Bronchial epithelial cell (primary cell): ENCODE measurements at regions not wholly inside any gene's neighbourhood (a gene's known extent, or its start where the extent isn't known, plus 50 kb on each side); places are given as distances from the start of the nearest gene placed in this dataset.
A peak's percentile ranks its signal among the peaks of the same experiment; 100 is the strongest.

Source experiments
- DNase-seq: peaks from one replicate; pipeline ENCODE4 v3.0.0-alpha.2; 2010; ENCODE audit warnings: low read depth
- FAIRE-seq: peaks from 2 replicates; lab custom pipeline; 2011; peaks lifted over from hg19 to GRCh38; lab: Jason Lieb, UNC
- H3K27me3 ChIP-seq: 2 replicates; pipeline ENCODE4 v1.5.1; 2011; ENCODE audit warnings: low read length; ENCODE audit not compliant: control insufficient read depth, insufficient read depth
- H3K36me3 ChIP-seq: 2 replicates; pipeline ENCODE4 v1.5.1; 2011; ENCODE audit warnings: low read length; ENCODE audit not compliant: control insufficient read depth, insufficient read depth
- H3K4me3 ChIP-seq: 2 replicates; pipeline ENCODE4 v1.5.1; 2011; ENCODE audit warnings: mild to moderate bottlenecking, low read depth, low read length, control low read depth
- CTCF ChIP-seq: IDR thresholded peaks from 2 replicates; pipeline ENCODE4 v1.5.1; 2011; ENCODE audit warnings: mild to moderate bottlenecking, moderate library complexity, low read length, control low read depth, inconsistent platforms; ENCODE audit not compliant: insufficient read depth, severe bottlenecking

DNA sequence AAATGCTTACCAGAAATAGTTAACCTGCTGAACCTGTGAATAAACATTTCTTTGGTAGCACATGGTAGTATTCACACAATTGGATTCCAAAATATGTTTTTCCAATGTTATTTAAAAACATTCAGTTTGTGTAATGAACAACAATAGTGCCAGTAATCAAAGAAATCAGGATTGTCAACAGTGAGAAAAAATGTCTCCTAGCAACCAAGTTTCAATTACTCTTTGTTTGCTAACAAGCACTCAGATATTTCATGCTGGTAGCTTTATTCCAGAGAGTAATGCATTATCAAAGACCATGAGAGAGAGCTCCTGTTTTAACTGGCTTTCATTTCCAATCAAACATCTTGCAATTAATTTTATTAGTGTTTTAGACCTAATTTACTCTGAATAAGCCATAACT lies 768.1 kb upstream of the GRAMD2B start:
- Histone ChIP-seq H3K4me3 (no peak overlapping the region), H3K27me3 (no peaks in the 10 kb centered on the region), H3K36me3 (no peaks in the 10 kb centered on the region)
- no peak for TF ChIP-seq CTCF
- FAIRE-seq: no peak
- no peak for DNase-seq

- DNase-seq (no peak), FAIRE-seq (no peak)
- Histone ChIP-seq H3K4me3 (no peak overlapping the region), H3K27me3 (no peaks in the 10 kb centered on the region), H3K36me3 (no peaks in the 10 kb centered on the region)
- TF ChIP-seq CTCF: no peak
These were observed 765.3 kb upstream of the GRAMD2B start for GRCh38 chr5:125657936-125658335.

DNA sequence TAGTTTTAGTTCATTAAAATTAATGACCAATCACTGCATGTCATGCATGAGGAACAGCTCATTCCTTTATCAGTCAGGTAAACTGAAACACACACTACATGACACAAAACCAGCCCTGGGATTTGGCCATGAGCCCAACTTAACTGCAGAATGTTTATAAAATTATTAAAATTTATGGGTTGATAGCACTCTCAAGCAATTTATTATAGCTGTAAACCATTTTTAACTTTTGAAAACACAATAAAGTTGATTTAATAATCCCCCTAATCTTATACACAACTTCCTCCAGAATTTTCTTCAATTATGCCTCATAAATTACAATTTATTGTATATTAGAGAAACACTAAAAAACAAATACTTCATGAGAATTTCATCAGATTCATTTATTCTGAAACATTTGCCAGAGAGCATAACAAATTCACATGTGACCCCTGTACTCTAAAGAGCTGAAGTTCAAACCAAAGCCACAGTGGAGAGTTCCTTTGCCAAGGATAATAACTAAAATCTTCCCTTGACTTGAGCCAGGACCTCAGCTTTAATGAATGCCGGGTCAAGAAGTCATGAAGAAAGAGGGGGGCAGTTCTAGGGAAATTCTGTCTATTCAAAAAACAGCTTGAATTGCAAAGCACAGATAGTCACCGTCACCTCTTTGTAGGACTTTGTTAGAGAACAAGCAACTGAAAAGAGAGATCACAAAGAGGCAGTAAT lies 763.7 kb upstream of the GRAMD2B start:
- TF ChIP-seq CTCF: no peak
- FAIRE-seq (no peak), DNase-seq (peak; percentile 18)
- H3K36me3 ChIP-seq: no peaks in the 10 kb centered on the region
- H3K27me3 ChIP-seq: no peaks in the 10 kb centered on the region
- H3K4me3 ChIP-seq: no peak overlapping the region

- Histone ChIP-seq H3K4me3 (no peak overlapping the region), H3K27me3 (no peaks in the 10 kb centered on the region), H3K36me3 (no peaks in the 10 kb centered on the region)
- FAIRE-seq (no peak), DNase-seq (no peak)
- no peak for TF ChIP-seq CTCF
These were observed 762.8 kb upstream of the GRAMD2B start for GRCh38 chr5:125660231-125660895.

DNA sequence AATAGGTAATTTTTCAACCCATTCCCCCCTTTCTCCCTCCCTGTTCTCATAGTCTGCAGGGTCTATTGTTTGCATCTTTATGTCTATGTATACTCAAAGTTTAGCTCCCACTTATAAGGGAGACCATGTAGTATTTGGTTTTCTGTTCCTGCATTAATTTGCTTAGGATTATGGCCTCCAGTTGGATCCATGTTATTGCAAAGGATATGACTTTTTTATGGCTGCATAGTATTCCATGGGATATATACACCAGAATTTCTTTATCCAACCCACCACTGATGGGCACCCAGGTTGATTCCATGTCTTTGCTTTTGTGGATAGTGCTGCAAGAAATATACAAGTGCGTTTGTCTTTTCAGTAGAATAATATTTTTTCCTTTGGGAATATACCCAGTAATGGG lies 761.6 kb upstream of the GRAMD2B start:
- DNase-seq (no peak), FAIRE-seq (no peak)
- Histone ChIP-seq H3K4me3 (no peak overlapping the region), H3K27me3 (no peaks in the 10 kb centered on the region), H3K36me3 (no peaks in the 10 kb centered on the region)
- TF ChIP-seq CTCF: no peak
